ENCODE measurements at regions not wholly inside any gene's neighbourhood (a gene's known extent, or its start where the extent isn't known, plus 50 kb on each side); places are given as distances from the start of the nearest gene placed in this dataset.

DNA sequence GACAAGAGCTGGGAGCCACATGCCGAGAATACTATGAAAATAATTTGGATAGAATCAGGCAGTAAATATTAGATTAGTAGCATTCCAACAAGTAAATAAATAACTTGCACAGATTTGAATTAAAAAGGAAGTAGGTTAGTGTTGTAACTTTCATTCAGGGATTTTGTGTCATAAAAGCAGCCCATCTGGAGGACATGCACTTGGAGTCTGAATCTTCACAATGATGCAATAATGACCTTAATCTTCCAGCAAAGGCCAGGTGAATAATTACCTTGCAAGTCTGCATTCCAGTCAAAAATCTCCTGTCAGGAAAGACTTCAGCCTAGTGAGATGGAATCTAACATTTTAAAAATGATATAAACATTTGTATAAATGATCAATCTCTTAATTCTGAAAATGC lies 518.1 kb downstream of the KCNJ2 start:
- H3K27ac ChIP-seq (ENCODE audit: low read depth, low read length) = no peak overlapping the region
- H3K4me1 ChIP-seq (replicated peaks in 1 of 4; ENCODE audit: control insufficient read depth in 3 of 4, insufficient read depth in 4 of 4, low read length in 3 of 4) = peaks cover 0 to 5% (median 2%) of the 10 kb centered on the region in 4 experiments; a peak in 2 of 7 replicates
- CTCF ChIA-PET (ENCODE audit: partially characterized antibody) = interaction anchor here (0.6 kb wide), 1 partner anchor 297 kb away, joined by 3 read pairs; no protein-coding TSS in a partner anchor
- no peak overlapping the region for H2BK5ac ChIP-seq (ENCODE audit: low read depth, low read length)
- no peak overlapping the region for H3K18ac ChIP-seq (ENCODE audit: extremely low read depth, low read length)
- H3K9ac ChIP-seq (replicated peaks in 1 of 4; ENCODE audit: extremely low read depth in 1 of 4, low read depth in 3 of 4, low read length in 3 of 4) = no peak overlapping the region
- no peak overlapping the region for H3K23ac ChIP-seq (ENCODE audit: insufficient read length)
- H3K36me3 ChIP-seq (ENCODE audit: control insufficient read depth in 2 of 4, insufficient read depth in 4 of 4, low read length in 3 of 4) = no peaks in the 10 kb centered on the region; a peak in 1 of 8 replicates
- no peaks in the 10 kb centered on the region for H3K79me1 ChIP-seq (ENCODE audit: low read depth, low read length)
- FAIRE-seq = no peak
- no peaks in the 10 kb centered on the region for H4K20me1 ChIP-seq (replicated peaks in 1 of 2; ENCODE audit: control insufficient read depth in 1 of 2, insufficient read depth in 2 of 2, low read length in 2 of 2)
- no peak overlapping the region for H3K4me3 ChIP-seq (ENCODE audit: extremely low read depth in 1 of 4, insufficient read depth in 2 of 4, low read depth in 3 of 4, low read length in 4 of 4)
- H3K79me2 ChIP-seq (ENCODE audit: control insufficient read depth in 1 of 2, insufficient read depth in 2 of 2, low read length in 2 of 2) = no peaks in the 10 kb centered on the region
- POLR2A ChIA-PET (ENCODE audit: partially characterized antibody) = no interaction called here
- no peak for DNase-seq (ENCODE audit: low read depth in 1 of 2, low spot score in 2 of 2)
- no peak overlapping the region for H2AK5ac ChIP-seq (ENCODE audit: low read depth, low read length)
- H3K4ac ChIP-seq (replicated peaks; ENCODE audit: insufficient read length, low read depth, low read length) = no peak overlapping the region
- no peak overlapping the region for H2AFZ ChIP-seq (ENCODE audit: low read length)
- no peak overlapping the region for H4K5ac ChIP-seq (ENCODE audit: insufficient read length, low read depth, low read length)
- no peak overlapping the region for H2BK12ac ChIP-seq (ENCODE audit: low read depth, low read length)
- no peak for TF ChIP-seq RNF2 (IDR thresholded peaks at IDR 0.05; ENCODE audit: borderline replicate concordance, low read depth, low read length, missing control alignments, poor library complexity, severe bottlenecking)
- peak; percentile 69; the same call in 1 of the 2 replicates for TF ChIP-seq CEBPB (IDR thresholded peaks at IDR 0.05; ENCODE audit: low read depth, low read length)
- H2BK120ac ChIP-seq (replicated peaks; ENCODE audit: low read depth, low read length) = no peak overlapping the region
- H4K8ac ChIP-seq (ENCODE audit: extremely low read depth, insufficient read depth, low read length) = no peak overlapping the region
- H3K27me3 ChIP-seq (replicated peaks in 1 of 4; ENCODE audit: control insufficient read depth in 3 of 4, extremely low read depth in 1 of 4, insufficient read depth in 3 of 4, low read length in 3 of 4) = no peaks in the 10 kb centered on the region
- H2BK15ac ChIP-seq (ENCODE audit: low read length) = no peak overlapping the region
- H4K91ac ChIP-seq (replicated peaks; ENCODE audit: insufficient read length, low read length) = no peak overlapping the region
- no peak overlapping the region for H2BK20ac ChIP-seq (ENCODE audit: low read length)
- H3K14ac ChIP-seq (ENCODE audit: insufficient read length) = no peak overlapping the region
- H3K9me3 ChIP-seq (ENCODE audit: insufficient read depth in 2 of 2, low read depth in 1 of 2, low read length in 1 of 2) = peaks cover 0 to 5% of the 10 kb centered on the region in 2 experiments; a peak in 1 of 4 replicates
- no peaks in the 10 kb centered on the region for H3K23me2 ChIP-seq (ENCODE audit: low read depth, low read length)
- H3K56ac ChIP-seq (replicated peaks; ENCODE audit: insufficient read length, low read depth, low read length) = no peak overlapping the region
- no peak overlapping the region for H3K4me2 ChIP-seq (ENCODE audit: insufficient read depth in 1 of 2, low read depth in 2 of 2, low read length in 2 of 2)
- WGBS, 2 experiments (ENCODE audit: extremely low coverage in 1 of 2, insufficient coverage in 1 of 2, insufficient read length in 1 of 2, insufficient replicate concordance in 2 of 2, low coverage in 1 of 2, low lambda C conversion rate in 2 of 2, missing lambda C conversion rate in 1 of 2) = 97% methylated on average over 1 of the region's 1 CpG; no CpG with 5 or more reads in 1 of the 2 experiments
